Activated CD8-positive, alpha-beta T cell treated with anti-CD3 and anti-CD28 coated beads, Interleukin-2, amount 10 ng/mL, durations not matched to agents 7 days and 5 days (primary cell): ENCODE measurements at regions not wholly inside any gene's neighbourhood (a gene's known extent, or its start where the extent isn't known, plus 50 kb on each side); places are given as distances from the start of the nearest gene placed in this dataset.
"Not testable (repeated sequence)": the region's sequence is repeated elsewhere in the genome, so short reads cannot be mapped to it uniquely, and the experiment has no call there.

Source experiments
- ATAC-seq: fragments of 150-1000 bp; cut with Tn5 transposase; one replicate; pipeline ENCODE4 v1.10.0; 2021; ENCODE audit warnings: moderate library complexity
- CTCF ChIA-PET: fragments of 350-600 bp; sonication (Branson Sonifier 250); formaldehyde crosslinking; loops from one replicate; lab custom pipeline; 2021; ENCODE audit warnings: antibody characterized with exemption; lab: Charles Lee
- POLR2A ChIA-PET: fragments of 350-600 bp; sonication (Branson Sonifier 250); formaldehyde crosslinking; loops from one replicate; lab custom pipeline; 2021; ENCODE audit warnings: antibody characterized with exemption; lab: Charles Lee
- DNase-seq: peaks from one replicate; pipeline ENCODE4 v3.0.0-alpha.2; 2020
- H3K27ac Mint-ChIP-seq: one replicate; pipeline ENCODE4 v1.8.0; 2021; ENCODE audit warnings: mild to moderate bottlenecking, mixed read lengths
- H3K27me3 Mint-ChIP-seq: one replicate; pipeline ENCODE4 v1.8.0; 2021; ENCODE audit warnings: low read depth, mixed read lengths
- H3K36me3 Mint-ChIP-seq: one replicate; pipeline ENCODE4 v1.8.0; 2021; ENCODE audit warnings: low read depth, mixed read lengths
- H3K4me1 Mint-ChIP-seq: one replicate; pipeline ENCODE4 v1.8.0; 2021; ENCODE audit warnings: low read depth, mixed read lengths
- H3K4me3 Mint-ChIP-seq: one replicate; pipeline ENCODE4 v1.8.0; 2021; ENCODE audit warnings: mild to moderate bottlenecking, mixed read lengths
- H3K9me3 Mint-ChIP-seq: one replicate; pipeline ENCODE4 v1.8.0; 2022; ENCODE audit warnings: mixed read lengths; ENCODE audit not compliant: insufficient read depth

DNA sequence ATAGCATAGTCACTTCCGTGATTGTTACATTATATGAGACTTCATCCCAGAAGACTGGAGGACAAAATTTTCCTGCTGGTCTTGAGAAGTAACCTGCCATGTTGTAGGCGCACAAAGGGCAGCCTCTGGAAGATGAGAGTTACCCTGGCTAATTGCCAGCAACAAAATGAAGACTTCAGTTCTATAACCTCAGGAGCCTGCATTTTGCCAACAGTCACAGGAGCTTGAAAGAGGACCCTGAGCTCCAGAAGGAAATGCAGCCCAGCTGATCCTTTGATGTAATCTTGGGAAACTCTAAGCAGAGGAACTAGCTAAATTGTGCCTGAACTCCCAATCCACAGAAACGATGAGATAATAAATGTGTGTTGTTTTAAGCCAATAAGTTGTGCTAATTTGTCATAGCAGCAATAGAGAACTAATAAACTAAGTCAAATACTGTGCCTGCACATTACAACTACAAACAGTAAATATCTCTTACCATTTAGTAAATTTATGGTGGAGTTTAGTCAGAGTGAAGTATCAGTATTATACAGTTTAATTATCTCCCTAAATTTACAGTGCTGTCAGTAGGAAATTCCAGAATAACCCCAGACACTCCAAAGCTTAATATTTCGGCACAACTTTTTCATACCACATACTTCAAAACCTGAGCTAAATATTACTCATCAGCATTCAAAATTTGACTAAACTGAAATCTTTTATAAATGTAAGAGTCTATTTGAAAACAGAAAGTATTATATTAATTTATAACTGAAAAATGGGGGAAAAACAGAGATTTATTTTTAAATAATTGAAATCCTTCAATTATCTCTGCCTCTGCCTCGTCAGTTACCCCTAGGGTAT lies 90.1 kb upstream of the MAPK10 start:
- POLR2A ChIA-PET, result no interaction called here
- peaks cover 2% of the 10 kb centered on the region for H3K27me3 Mint-ChIP-seq
- CTCF ChIA-PET, result no interaction called here
- no peak overlapping the region for H3K4me3 Mint-ChIP-seq
- no peaks in the 10 kb centered on the region for H3K9me3 Mint-ChIP-seq
- ATAC-seq, result no peak
- DNase-seq, result no peak
- H3K27ac Mint-ChIP-seq, result no peak overlapping the region
- H3K36me3 Mint-ChIP-seq, result no peaks in the 10 kb centered on the region
- H3K4me1 Mint-ChIP-seq, result peaks cover 4% of the 10 kb centered on the region

DNA sequence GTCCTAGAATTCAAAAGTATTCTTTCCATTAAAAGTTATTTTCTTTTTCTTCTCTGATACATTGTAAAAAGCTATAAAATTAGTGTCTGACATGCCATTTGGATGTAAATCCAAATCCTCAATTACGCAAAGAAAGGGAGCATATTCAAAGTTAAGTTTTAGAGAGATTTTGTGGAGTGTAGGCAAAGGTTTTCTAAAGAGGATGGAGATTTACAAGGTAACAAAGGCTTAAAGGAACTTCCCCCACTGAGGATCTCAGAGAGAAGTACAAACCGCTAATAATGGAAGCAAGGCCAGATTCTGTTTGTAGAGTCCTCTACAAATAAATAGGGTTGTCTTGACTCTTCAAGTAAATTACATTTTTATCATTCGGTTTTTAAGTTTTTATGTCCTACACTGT lies 91.0 kb upstream of the MAPK10 start:
- DNase-seq (no peak), ATAC-seq (no peak)
- Mint-ChIP-seq H3K4me3 (no peak overlapping the region), H3K36me3 (no peaks in the 10 kb centered on the region), H3K27ac (no peak overlapping the region), H3K27me3 (peaks cover 5% of the 10 kb centered on the region), H3K9me3 (no peaks in the 10 kb centered on the region), H3K4me1 (peaks cover 4% of the 10 kb centered on the region)
- POLR2A ChIA-PET, result no interaction called here
- CTCF ChIA-PET, result no interaction called here

DNA sequence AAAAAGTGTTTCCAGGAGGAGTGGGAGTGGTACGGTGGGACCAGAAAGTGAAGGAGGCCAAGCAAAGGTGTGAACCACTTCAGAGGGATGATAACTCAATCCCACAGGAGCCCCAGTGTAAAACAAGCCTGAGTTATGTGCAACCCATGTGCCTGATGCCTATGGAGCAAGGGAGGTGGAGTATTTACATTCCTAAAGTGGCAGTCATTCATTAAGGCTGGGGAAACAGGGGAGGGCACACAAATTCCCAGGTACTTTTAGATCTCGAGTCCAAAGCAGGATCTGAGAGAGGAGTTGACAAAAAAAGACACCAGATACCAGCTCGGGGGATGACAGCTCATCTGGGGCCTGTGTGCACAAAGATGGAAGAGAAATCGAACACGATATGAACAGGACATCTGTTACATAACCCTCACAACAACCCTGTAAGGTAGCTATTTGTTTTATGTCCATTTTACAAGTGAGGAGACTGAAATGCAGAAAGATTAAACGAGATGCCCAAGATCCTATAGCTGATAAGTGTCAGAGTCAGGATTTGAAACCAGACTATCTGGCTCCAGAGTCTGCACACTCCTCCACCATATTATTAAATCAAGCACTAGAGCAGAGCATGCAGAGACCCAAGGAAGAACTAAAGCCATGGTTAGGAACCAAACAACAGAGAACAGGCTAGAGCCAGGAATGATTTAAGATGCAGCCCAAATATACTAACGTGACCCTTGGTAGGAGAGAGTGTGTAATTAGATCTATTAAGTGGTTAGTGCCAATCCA lies 91.9 kb upstream of the MAPK10 start:
- ChIA-PET CTCF (no interaction called here), POLR2A (no interaction called here)
- Mint-ChIP-seq H3K4me3 (no peak overlapping the region), H3K36me3 (no peaks in the 10 kb centered on the region), H3K9me3 (no peaks in the 10 kb centered on the region), H3K4me1 (peaks cover 4% of the 10 kb centered on the region), H3K27me3 (peaks cover 5% of the 10 kb centered on the region), H3K27ac (no peak overlapping the region)
- ATAC-seq (no peak), DNase-seq (no peak)

DNA sequence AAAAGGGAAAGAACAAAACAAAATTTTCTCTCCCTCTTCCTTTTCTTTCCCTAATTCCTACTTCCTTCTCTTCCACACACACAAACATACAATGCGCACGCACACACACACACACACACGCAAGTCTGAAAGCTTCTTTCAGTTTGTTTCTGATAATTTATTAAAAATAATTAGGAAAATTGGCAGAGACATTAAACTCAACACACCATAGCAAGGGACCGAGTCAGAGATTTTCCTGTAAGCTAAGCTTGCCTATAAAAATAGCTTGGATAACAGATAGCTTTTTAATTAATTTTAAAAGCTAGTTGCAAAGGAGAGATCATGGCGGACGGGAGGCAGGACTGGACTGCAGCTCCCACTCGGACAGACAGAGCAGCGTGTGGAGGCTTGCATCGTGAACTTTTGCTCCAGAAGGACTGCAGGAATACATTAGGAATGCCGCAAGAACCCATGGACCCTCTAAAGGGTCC lies 92.6 kb upstream of the MAPK10 start:
- no peak overlapping the region for H3K27ac Mint-ChIP-seq
- no peak for DNase-seq
- CTCF ChIA-PET, result no interaction called here
- no peaks in the 10 kb centered on the region for H3K36me3 Mint-ChIP-seq
- POLR2A ChIA-PET, result no interaction called here
- H3K27me3 Mint-ChIP-seq, result peaks cover 5% of the 10 kb centered on the region
- H3K4me1 Mint-ChIP-seq, result peaks cover 4% of the 10 kb centered on the region
- ATAC-seq, result no peak
- H3K4me3 Mint-ChIP-seq, result no peak overlapping the region
- no peaks in the 10 kb centered on the region for H3K9me3 Mint-ChIP-seq

DNA sequence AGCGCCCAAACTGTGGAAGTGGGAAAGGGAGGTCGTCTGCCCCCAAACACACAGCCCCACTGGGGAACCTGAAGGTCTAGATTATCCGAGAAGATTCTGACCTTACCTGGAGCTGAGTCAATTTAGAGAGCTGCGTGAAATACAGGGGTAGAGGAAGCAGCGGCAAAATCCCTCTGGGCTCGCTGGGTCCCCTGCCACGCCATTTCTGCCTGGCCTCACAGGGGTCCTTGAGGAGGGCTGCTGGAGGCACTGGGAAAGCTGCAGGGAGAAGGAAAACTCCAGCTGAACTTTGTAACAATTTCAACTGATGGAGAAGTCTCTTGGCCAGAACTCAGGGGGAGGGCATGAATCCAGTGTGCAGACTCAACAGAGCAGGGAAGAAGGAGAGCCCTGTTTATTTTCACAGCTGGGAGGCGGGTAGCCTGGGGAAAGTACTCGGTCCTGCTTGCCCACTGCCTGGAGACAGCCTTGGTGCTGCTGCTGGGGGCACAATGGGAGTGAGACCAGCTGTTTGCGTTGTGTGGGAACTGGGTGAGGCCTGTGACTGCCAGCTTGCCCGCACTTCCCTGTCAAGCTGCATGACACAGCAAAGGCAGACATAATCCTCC lies 93.2 kb upstream of the MAPK10 start:
- DNase-seq (no peak), ATAC-seq (no peak)
- Mint-ChIP-seq H3K9me3 (no peaks in the 10 kb centered on the region), H3K4me1 (peaks cover 4% of the 10 kb centered on the region), H3K36me3 (no peaks in the 10 kb centered on the region), H3K27me3 (peaks cover 5% of the 10 kb centered on the region), H3K4me3 (no peak overlapping the region), H3K27ac (no peak overlapping the region)
- POLR2A ChIA-PET, result no interaction called here
- CTCF ChIA-PET, result no interaction called here

DNA sequence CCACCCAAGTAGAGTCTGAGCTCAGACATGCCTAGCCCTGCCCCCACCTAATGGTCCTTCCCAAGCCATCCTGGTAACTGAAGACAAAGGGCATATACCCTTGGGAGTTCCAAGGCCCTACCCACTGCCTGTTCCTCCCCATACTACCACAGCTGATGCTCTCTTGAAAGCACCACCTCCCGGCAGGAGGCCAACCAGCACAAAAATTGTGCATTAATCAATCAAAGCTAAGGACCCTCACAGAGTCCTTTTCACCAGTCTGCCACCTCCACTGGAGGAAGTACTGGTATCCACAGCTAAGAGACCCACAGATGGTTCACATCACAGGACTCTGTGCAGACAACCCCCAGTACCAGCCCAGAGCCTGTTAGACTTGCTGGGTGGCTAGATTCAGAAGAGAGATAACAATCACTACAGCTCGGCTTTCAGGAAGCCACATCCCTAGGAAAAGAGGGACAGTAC lies 93.8 kb upstream of the MAPK10 start:
- H3K9me3 Mint-ChIP-seq, ATAC-seq, H3K27ac Mint-ChIP-seq, H3K27me3 Mint-ChIP-seq, H3K4me3 Mint-ChIP-seq, POLR2A ChIA-PET, DNase-seq, H3K4me1 Mint-ChIP-seq, H3K36me3 Mint-ChIP-seq, CTCF ChIA-PET: not testable (repeated sequence)

DNA sequence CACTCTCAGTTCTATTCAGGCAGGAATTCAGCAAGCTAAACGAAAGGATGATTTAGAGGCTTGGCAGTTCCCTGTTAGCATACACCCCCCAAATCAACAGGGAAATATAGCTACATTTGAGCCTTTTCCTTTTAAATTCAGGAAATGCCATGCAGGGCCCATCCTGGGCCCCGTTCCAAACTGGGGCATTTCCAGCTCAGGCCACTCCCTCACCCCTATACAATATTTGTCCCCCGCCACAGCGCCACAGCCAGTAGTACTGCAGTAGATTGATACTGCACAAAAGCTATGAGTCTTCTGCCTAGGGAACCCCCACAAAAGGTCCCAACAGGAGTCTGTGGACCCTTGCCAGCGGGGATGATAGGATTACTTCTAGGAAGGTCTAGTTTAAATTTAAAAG lies 102.0 kb upstream of the MAPK10 start:
- no peak overlapping the region for H3K4me3 Mint-ChIP-seq
- no peaks in the 10 kb centered on the region for H3K9me3 Mint-ChIP-seq
- no peaks in the 10 kb centered on the region for H3K27me3 Mint-ChIP-seq
- no peaks in the 10 kb centered on the region for H3K4me1 Mint-ChIP-seq
- DNase-seq (no peak), ATAC-seq (no peak)
- no peak overlapping the region for H3K27ac Mint-ChIP-seq
- H3K36me3 Mint-ChIP-seq, result no peaks in the 10 kb centered on the region
- POLR2A ChIA-PET, result no interaction called here
- CTCF ChIA-PET, result no interaction called here

DNA sequence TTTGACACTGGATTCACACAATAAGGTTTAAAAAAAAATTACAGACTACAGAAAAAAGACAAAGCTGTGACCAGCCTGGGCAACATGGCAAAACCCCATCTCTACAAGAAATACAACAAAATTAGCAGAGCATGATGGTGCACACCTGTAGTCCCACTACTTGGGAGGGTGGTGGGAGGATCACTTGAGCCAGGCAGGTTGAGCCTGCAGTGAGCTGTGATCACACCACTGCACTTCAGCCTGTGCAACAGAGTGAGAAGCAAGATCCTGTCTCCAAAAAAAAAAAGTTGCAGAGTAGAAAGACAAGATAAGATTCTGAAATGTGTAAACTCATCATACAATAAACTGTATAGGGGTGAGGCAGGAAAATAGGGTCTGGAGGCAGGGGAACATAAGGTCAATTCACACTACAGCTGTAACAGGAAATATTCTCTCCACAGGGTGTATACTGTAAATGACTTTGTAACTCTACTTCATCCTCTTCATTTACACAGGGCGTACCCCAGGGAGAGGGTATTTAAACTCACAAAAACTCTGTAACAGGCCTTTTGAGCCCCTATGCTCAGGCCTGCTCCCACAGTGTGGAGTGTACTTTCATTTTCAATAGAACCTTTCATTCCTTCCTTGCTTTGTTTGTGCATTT lies 112.6 kb upstream of the MAPK10 start:
- POLR2A ChIA-PET, result no interaction called here
- Mint-ChIP-seq H3K27ac (no peak overlapping the region), H3K27me3 (no peaks in the 10 kb centered on the region)

DNA sequence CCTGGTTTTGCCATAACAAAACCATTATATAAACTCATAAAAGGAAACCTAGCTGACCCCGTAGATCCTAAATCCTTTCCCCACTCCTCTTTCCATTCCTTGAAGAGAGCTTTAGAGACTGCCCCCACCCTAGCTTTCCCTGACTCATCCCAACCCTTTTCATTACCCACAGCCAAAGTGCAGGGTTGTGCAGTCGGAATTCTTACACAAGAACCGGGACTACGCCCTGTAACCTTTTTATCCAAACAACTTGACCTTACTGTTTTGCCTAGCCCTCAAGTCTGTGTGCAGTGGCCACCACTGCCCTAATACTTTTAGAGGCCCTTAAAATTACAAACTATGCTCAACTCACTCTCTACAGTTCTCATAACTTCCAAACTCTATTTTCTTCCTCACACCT lies 116.0 kb upstream of the PTPN13 start:
- H3K9me3 Mint-ChIP-seq, H3K4me3 Mint-ChIP-seq, ATAC-seq, H3K27ac Mint-ChIP-seq, H3K36me3 Mint-ChIP-seq, H3K4me1 Mint-ChIP-seq, H3K27me3 Mint-ChIP-seq, CTCF ChIA-PET, POLR2A ChIA-PET, DNase-seq: not testable (repeated sequence)

More for the DNA sequence above, 112.6 kb upstream of the MAPK10 start:
- Mint-ChIP-seq H3K9me3 (no peaks in the 10 kb centered on the region), H3K4me1 (no peaks in the 10 kb centered on the region), H3K4me3 (no peak overlapping the region), H3K36me3 (no peaks in the 10 kb centered on the region)
- DNase-seq (no peak), ATAC-seq (no peak)
- CTCF ChIA-PET, result no interaction called here

DNA sequence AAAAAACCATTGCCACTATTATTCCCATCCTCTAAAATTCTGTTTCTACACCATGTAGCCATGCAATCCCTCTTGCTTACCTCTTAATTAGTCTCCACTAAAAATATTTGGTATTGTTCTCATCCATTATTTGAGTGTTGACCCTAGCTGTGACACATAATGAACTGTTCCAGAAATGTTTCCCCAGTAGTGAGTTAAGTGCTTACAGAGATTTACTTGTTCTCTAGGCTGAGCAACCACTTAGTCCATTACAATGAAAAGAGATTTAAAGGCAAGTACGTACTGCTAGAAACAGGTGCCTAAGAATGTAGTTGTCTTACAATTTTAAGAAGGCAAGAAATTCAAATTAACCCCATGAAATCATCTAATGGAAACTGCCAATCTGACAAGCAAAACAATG lies 112.7 kb upstream of the PTPN13 start:
- CTCF ChIA-PET, result interaction anchor here (1.8 to 2.1 kb wide), 2 partner anchors 14 to 17 kb away, joined by 6 to 12 read pairs; no protein-coding TSS in a partner anchor
- H3K4me1 Mint-ChIP-seq, result peaks cover 3% of the 10 kb centered on the region
- no peaks in the 10 kb centered on the region for H3K9me3 Mint-ChIP-seq
- POLR2A ChIA-PET, result no interaction called here
- H3K4me3 Mint-ChIP-seq, result no peak overlapping the region
- peaks cover 5% of the 10 kb centered on the region for H3K27me3 Mint-ChIP-seq
- no peaks in the 10 kb centered on the region for H3K36me3 Mint-ChIP-seq
- H3K27ac Mint-ChIP-seq, result no peak overlapping the region
- DNase-seq (no peak), ATAC-seq (no peak)

DNA sequence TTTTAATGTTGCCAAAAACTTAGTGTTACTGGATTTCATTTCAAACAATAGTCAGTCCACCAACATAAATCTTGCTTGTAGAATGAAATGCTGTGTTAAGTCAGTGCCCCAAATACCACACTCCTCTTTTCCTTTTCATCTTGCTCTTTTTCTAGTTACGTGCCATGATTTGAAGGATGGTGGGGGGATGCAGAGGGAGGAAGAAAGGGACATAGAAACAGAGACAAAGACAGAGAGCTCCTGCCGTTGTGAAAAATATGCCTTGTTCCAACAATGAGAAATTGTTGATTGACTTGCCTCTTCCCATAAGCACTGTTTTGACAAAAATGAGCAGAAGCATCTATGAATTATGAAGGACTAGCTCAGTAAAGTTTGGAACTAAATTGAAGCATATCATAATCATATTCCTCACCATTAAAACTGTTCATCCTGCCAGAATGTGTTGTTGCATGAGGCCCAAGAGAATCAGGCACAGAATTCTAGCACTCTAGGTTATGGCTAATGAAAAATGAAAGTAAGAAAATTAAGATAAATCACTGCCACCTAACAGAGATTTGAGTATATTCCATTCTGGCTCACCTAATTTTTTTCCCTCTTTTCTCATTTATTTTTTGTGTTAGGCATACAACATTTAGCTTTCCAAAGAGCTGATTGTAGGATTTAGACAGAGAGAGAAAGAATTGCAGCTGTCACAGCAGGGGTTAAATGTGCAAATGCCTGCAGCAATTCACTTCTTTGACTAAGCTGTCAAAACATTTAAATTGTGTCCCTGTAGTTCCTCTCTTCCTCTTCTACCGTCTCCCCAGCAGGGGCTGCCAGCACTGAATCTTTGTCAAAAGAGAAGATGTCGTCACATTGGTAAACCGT lies 111.6 kb upstream of the PTPN13 start:
- Mint-ChIP-seq H3K9me3 (no peaks in the 10 kb centered on the region), H3K36me3 (no peaks in the 10 kb centered on the region), H3K27ac (no peak overlapping the region), H3K4me3 (no peak overlapping the region), H3K27me3 (peaks cover 5% of the 10 kb centered on the region), H3K4me1 (peaks cover 3% of the 10 kb centered on the region)
- no peak for ATAC-seq
- POLR2A ChIA-PET, result no interaction called here
- CTCF ChIA-PET, result interaction anchor here (1.8 to 2.1 kb wide), 2 partner anchors 13 to 16 kb away, joined by 6 to 12 read pairs; no protein-coding TSS in a partner anchor
- no peak for DNase-seq
